Activated naive CD8-positive, alpha-beta T cell (primary cell): ENCODE measurements at regions not wholly inside any gene's neighbourhood (a gene's known extent, or its start where the extent isn't known, plus 50 kb on each side); places are given as distances from the start of the nearest gene placed in this dataset.
"Not testable (repeated sequence)": the region's sequence is repeated elsewhere in the genome, so short reads cannot be mapped to it uniquely, and the experiment has no call there.

ENCODE experiments used
- H3K27ac Mint-ChIP-seq: one replicate; pipeline ENCODE4 v1.8.0; 2021; ENCODE audit warnings: mixed read lengths
- H3K27me3 Mint-ChIP-seq: one replicate; pipeline ENCODE4 v1.8.0; 2021; ENCODE audit warnings: mixed read lengths
- H3K36me3 Mint-ChIP-seq: one replicate; pipeline ENCODE4 v1.8.0; 2021; ENCODE audit warnings: mixed read lengths
- H3K4me1 Mint-ChIP-seq: one replicate; pipeline ENCODE4 v1.8.0; 2021; ENCODE audit warnings: low read depth, mixed read lengths
- H3K4me3 Mint-ChIP-seq: one replicate; pipeline ENCODE4 v1.8.0; 2021; ENCODE audit warnings: mild to moderate bottlenecking, mixed read lengths
- H3K9me3 Mint-ChIP-seq: one replicate; pipeline ENCODE4 v1.8.0; 2021; ENCODE audit warnings: low read depth, mixed read lengths

GRCh38 chr9:99633265-99633664, 188.4 kb upstream of the NR4A3 start:
- no peak overlapping the region for H3K27ac Mint-ChIP-seq
- H3K9me3 Mint-ChIP-seq = no peaks in the 10 kb centered on the region
- H3K36me3 Mint-ChIP-seq = no peaks in the 10 kb centered on the region
- H3K27me3 Mint-ChIP-seq = no peaks in the 10 kb centered on the region
- H3K4me3 Mint-ChIP-seq = no peak overlapping the region
- H3K4me1 Mint-ChIP-seq = no peaks in the 10 kb centered on the region

- Mint-ChIP-seq H3K36me3 (no peaks in the 10 kb centered on the region), H3K27me3 (no peaks in the 10 kb centered on the region), H3K4me1 (no peaks in the 10 kb centered on the region), H3K9me3 (no peaks in the 10 kb centered on the region), H3K27ac (no peak overlapping the region), H3K4me3 (no peak overlapping the region)
Measured at GRCh38 chr9:99634186-99634585, 187.5 kb upstream of the NR4A3 start.

GRCh38 chr9:99635032-99635431, 186.7 kb upstream of the NR4A3 start:
- Mint-ChIP-seq H3K27ac (no peak overlapping the region), H3K4me1 (no peaks in the 10 kb centered on the region), H3K36me3 (no peaks in the 10 kb centered on the region), H3K27me3 (no peaks in the 10 kb centered on the region), H3K9me3 (no peaks in the 10 kb centered on the region), H3K4me3 (no peak overlapping the region)

- H3K27ac Mint-ChIP-seq = no peak overlapping the region
- peaks cover 4% of the 10 kb centered on the region for H3K9me3 Mint-ChIP-seq
- H3K4me1 Mint-ChIP-seq = no peaks in the 10 kb centered on the region
- peaks cover 3% of the 10 kb centered on the region for H3K36me3 Mint-ChIP-seq
- H3K4me3 Mint-ChIP-seq = no peak overlapping the region
- no peaks in the 10 kb centered on the region for H3K27me3 Mint-ChIP-seq
Measured at GRCh38 chr9:99637641-99638040, 184.0 kb upstream of the NR4A3 start.

DNA sequence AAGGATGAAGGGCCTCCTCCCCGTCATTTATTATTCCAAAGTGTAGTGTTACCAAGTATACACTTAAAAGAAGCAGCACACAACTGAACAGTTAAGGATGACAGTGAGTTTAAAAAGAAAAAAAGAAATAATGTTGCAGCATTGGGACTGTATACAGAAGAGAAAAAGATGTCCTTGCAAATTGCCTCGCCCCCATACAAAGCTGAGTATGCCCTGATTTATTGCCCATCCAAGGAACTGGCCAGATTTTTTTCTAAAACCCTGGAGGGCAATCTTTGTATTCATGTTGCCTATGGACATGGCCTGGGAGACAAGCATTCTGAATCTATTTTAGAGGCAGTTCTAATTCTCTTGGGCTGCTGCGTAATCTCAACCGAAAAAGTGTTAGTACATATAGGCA, 182.7 kb upstream of the NR4A3 start:
- Mint-ChIP-seq H3K36me3 (peaks cover 3% of the 10 kb centered on the region), H3K27ac (no peak overlapping the region), H3K9me3 (peaks cover 4% of the 10 kb centered on the region), H3K4me3 (no peak overlapping the region), H3K27me3 (no peaks in the 10 kb centered on the region), H3K4me1 (no peaks in the 10 kb centered on the region)

DNA sequence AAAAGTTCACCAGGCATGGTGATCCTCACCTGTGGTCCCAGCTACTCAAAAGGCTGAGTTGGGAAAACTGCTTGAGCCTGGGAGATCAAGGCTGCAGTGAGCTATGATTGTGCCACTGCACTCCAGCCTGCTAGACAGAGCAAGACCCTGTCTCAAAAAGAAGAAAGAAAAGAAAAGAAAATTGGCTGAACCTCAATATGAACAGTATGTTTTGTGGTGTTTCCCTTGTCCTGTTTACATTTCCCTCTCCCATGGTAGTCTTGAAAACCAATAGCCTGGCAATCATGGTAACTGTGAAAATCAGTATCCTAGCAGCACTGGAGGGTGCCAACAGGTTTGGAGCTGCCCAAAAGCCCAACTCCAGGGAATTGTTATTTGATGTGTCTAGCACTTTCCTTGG, 174.1 kb upstream of the NR4A3 start:
- H3K4me1 Mint-ChIP-seq = no peaks in the 10 kb centered on the region
- peaks cover 6% of the 10 kb centered on the region for H3K9me3 Mint-ChIP-seq
- no peak overlapping the region for H3K27ac Mint-ChIP-seq
- H3K36me3 Mint-ChIP-seq = no peaks in the 10 kb centered on the region
- H3K4me3 Mint-ChIP-seq = no peak overlapping the region
- H3K27me3 Mint-ChIP-seq = no peaks in the 10 kb centered on the region

- Mint-ChIP-seq H3K36me3 (no peaks in the 10 kb centered on the region), H3K9me3 (peaks cover 24% of the 10 kb centered on the region), H3K27me3 (no peaks in the 10 kb centered on the region), H3K4me3 (no peak overlapping the region), H3K27ac (no peak overlapping the region), H3K4me1 (no peaks in the 10 kb centered on the region)
Measured at GRCh38 chr9:99650187-99650874, 171.4 kb upstream of the NR4A3 start.

GRCh38 chr9:99660191-99660636, 161.5 kb upstream of the NR4A3 start:
- no peaks in the 10 kb centered on the region for H3K27me3 Mint-ChIP-seq
- no peaks in the 10 kb centered on the region for H3K4me1 Mint-ChIP-seq
- H3K27ac Mint-ChIP-seq = no peak overlapping the region

GRCh38 chr9:99663297-99663696, 158.4 kb upstream of the NR4A3 start:
- Mint-ChIP-seq H3K4me1 (peaks cover 4% of the 10 kb centered on the region), H3K27me3 (no peaks in the 10 kb centered on the region), H3K9me3 (no peaks in the 10 kb centered on the region), H3K4me3 (no peak overlapping the region), H3K36me3 (no peaks in the 10 kb centered on the region), H3K27ac (no peak overlapping the region)

More at GRCh38 chr9:99660191-99660636, 161.5 kb upstream of the NR4A3 start:
- H3K36me3 Mint-ChIP-seq = no peaks in the 10 kb centered on the region
- no peak overlapping the region for H3K4me3 Mint-ChIP-seq
- H3K9me3 Mint-ChIP-seq = peaks cover 5% of the 10 kb centered on the region

DNA sequence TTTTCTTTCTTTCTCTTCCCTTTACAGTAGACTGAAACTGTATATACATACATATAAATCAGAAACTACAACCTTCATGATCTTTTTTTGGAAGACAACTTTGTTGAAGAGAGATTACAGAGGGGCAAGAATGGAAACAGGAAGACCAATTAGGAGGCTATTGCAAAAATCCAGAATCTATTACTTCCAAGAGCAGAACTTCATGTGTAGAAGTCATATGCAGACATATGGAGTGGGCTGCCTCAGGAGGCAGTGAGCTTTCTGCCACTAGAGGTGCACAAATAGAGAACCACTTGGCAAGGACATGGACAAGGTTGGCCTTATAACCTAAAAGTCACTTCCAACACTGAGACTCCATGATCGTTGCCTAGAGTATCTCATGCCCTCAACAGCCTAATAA, 157.8 kb upstream of the NR4A3 start:
- Mint-ChIP-seq H3K9me3 (no peaks in the 10 kb centered on the region), H3K36me3 (no peaks in the 10 kb centered on the region), H3K4me3 (no peak overlapping the region), H3K4me1 (peaks cover 4% of the 10 kb centered on the region), H3K27me3 (no peaks in the 10 kb centered on the region), H3K27ac (no peak overlapping the region)

DNA sequence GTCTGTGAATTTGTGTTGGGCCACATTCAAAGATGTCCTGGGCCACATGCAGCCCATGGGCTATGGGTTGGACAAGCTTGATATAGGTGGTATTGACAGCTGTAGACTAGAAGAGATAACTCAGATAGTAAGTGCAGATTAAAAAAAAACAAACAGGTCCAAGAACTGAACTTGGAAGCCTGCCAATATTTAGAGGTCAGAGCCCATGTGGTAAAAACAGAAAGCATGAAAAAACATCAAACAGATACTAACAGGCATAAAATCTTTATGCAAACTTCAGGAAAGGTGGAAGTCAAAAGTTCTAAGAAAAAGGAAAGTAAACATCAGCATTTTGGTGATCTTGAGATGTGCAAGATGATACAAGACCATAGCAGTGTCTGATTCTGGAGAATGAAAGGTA, 155.1 kb upstream of the NR4A3 start:
- peaks cover 4% of the 10 kb centered on the region for H3K4me1 Mint-ChIP-seq
- H3K4me3 Mint-ChIP-seq = no peak overlapping the region
- no peaks in the 10 kb centered on the region for H3K9me3 Mint-ChIP-seq
- H3K27ac Mint-ChIP-seq = no peak overlapping the region
- no peaks in the 10 kb centered on the region for H3K27me3 Mint-ChIP-seq
- H3K36me3 Mint-ChIP-seq = no peaks in the 10 kb centered on the region

DNA sequence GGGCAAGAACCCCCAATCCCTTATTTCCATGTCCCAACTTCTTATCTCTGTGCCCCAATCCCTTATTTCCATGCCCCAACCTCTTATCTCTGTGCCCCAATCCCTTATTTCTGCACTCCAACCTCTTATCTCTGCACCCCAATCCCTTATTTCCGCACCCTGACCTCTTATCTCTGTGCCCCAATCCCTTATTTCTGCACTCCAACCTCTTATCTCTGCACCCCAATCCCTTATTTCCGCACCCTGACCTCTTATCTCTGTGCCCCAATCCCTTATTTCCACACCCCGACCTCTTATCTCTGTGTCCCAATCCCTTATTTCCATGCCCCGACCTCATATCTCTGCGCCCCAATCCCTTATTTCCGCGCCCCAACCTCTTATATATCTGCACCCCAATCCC, 150.8 kb upstream of the NR4A3 start:
- not testable (repeated sequence) for H3K36me3 Mint-ChIP-seq, H3K27ac Mint-ChIP-seq, H3K4me3 Mint-ChIP-seq, H3K27me3 Mint-ChIP-seq, H3K4me1 Mint-ChIP-seq, H3K9me3 Mint-ChIP-seq

- H3K36me3 Mint-ChIP-seq = peaks cover 10% of the 10 kb centered on the region
- H3K4me3 Mint-ChIP-seq = no peak overlapping the region
- no peaks in the 10 kb centered on the region for H3K27me3 Mint-ChIP-seq
- no peaks in the 10 kb centered on the region for H3K4me1 Mint-ChIP-seq
- H3K27ac Mint-ChIP-seq = no peak overlapping the region
- H3K9me3 Mint-ChIP-seq = peaks cover 12% of the 10 kb centered on the region
Measured at GRCh38 chr9:99677281-99677680, 144.4 kb upstream of the NR4A3 start.

DNA sequence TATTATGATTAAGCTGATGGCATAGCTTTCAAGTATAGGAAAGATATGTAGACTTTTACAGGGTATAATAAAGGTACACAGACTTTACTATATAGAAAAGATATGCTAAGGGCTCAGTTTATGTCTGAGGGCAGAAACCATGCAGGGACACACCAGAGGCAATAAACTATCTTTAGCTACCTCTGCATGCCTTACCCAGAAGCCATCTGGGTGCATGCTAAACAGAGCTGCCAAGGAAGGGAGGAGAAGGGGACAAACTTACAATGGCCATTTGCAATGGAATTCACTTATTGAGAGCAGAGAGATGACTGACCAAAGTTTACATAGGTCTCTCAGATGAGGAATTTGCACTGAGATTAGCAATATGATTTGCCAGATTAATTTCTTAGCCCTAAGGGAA, 143.1 kb upstream of the NR4A3 start:
- H3K36me3 Mint-ChIP-seq = peaks cover 13% of the 10 kb centered on the region
- H3K27me3 Mint-ChIP-seq = no peaks in the 10 kb centered on the region
- H3K4me1 Mint-ChIP-seq = no peaks in the 10 kb centered on the region
- H3K27ac Mint-ChIP-seq = no peak overlapping the region
- H3K9me3 Mint-ChIP-seq = peaks cover 16% of the 10 kb centered on the region
- H3K4me3 Mint-ChIP-seq = no peak overlapping the region

DNA sequence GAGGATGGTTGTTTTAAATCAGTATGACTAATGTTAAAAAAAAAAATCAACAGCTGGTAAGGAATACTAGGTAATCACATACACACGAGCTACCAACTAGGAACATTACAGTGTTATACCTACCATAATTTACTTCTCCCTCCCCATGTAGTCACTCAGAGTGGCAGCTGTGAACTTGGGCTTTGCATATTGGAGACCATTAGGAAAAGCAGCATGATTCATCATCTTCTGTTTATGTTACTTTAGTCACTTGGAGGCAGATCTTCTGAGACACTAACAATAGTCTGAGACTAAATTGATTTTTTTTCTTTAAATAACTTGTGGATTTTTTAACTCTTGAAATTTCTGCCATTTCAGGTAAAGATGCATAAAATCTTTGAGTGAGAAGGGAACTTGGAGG, 141.5 kb upstream of the NR4A3 start:
- Mint-ChIP-seq H3K27me3 (no peaks in the 10 kb centered on the region), H3K4me3 (no peak overlapping the region), H3K4me1 (no peaks in the 10 kb centered on the region), H3K9me3 (peaks cover 16% of the 10 kb centered on the region), H3K36me3 (peaks cover 11% of the 10 kb centered on the region), H3K27ac (no peak overlapping the region)

DNA sequence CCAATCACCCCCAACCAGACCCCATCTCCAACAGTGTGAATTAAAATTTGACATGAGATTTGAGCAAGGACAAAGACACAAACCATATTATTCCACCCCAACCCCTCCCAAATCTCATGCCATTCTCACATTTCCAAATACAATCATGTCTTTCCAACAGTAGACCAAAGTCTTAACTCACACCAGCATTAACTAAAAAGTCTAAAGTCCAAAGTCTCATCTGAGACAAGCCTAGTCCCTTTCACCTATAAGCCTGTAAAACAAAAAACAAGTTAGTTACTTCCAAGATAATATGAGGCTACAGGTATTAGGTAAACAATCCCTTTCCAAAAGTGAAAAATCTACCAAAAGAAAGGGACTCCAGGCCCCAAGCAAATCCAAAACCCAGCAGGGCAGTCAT, 140.6 kb upstream of the NR4A3 start:
- no peak overlapping the region for H3K27ac Mint-ChIP-seq
- H3K4me3 Mint-ChIP-seq = no peak overlapping the region
- H3K9me3 Mint-ChIP-seq = peaks cover 10% of the 10 kb centered on the region
- H3K27me3 Mint-ChIP-seq = no peaks in the 10 kb centered on the region
- H3K36me3 Mint-ChIP-seq = peaks cover 6% of the 10 kb centered on the region
- H3K4me1 Mint-ChIP-seq = no peaks in the 10 kb centered on the region
